ENCODE measurements at regions not wholly inside any gene's neighbourhood (a gene's known extent, or its start where the extent isn't known, plus 50 kb on each side); places are given as distances from the start of the nearest gene placed in this dataset.
"Not testable (repeated sequence)": the region's sequence is repeated elsewhere in the genome, so short reads cannot be mapped to it uniquely, and the experiment has no call there.

DNA sequence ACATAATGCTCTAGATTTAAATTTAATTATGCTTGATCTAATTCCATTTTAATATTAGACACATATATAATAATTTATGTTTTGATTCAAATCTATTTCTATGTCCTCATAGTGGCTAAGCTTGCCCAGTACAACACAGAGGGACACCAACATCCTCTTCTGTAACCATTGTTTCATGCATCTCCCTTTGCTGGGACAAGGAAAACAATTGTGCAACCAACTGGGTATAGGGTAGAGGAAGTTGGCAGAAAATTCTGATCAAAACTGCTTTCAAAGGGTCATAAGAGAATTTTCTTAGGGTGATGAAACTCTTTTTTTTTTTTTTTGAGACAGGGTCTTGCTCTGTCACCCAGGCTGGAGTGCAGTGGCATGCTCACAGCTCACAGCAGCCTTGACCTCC is 121.4 kb upstream of the SGO1 start:
- DNase-seq (ENCODE audit: low read depth) (no peak), FAIRE-seq (no peak)
- H3K27me3 ChIP-seq (ENCODE audit: control insufficient read depth, insufficient read depth, low read length) = no peaks in the 10 kb centered on the region
- H3K36me3 ChIP-seq (ENCODE audit: control insufficient read depth, insufficient read depth, low read length) = no peaks in the 10 kb centered on the region
- H3K4me3 ChIP-seq (ENCODE audit: low read depth, low read length) = no peak overlapping the region
- TF ChIP-seq, protein P1, sequence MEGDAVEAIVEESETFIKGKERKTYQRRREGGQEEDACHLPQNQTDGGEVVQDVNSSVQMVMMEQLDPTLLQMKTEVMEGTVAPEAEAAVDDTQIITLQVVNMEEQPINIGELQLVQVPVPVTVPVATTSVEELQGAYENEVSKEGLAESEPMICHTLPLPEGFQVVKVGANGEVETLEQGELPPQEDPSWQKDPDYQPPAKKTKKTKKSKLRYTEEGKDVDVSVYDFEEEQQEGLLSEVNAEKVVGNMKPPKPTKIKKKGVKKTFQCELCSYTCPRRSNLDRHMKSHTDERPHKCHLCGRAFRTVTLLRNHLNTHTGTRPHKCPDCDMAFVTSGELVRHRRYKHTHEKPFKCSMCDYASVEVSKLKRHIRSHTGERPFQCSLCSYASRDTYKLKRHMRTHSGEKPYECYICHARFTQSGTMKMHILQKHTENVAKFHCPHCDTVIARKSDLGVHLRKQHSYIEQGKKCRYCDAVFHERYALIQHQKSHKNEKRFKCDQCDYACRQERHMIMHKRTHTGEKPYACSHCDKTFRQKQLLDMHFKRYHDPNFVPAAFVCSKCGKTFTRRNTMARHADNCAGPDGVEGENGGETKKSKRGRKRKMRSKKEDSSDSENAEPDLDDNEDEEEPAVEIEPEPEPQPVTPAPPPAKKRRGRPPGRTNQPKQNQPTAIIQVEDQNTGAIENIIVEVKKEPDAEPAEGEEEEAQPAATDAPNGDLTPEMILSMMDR (IDR thresholded peaks at IDR 0.05; ENCODE audit: insufficient read depth, low read length, severe bottlenecking) = no peak

DNA sequence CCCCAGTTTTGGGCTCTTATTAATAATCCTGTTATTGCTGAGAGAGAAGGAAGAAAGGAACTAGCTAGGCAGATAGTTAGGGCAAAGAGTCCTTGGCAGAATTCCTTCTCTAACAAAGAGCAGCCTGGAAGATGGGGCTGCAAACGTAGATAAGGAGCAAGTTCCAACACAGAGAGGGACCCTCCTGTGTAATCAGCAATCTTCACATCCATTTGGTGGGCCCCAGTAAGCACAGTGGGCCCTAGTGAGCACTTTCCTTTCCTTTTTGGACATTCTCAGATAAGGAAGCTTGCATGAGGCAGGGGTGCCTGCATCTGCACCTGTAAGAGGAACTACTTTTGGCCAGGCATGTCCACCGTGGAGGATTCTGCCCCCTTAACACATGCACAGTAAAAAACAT is 119.6 kb upstream of the SGO1 start:
- FAIRE-seq = no peak
- H3K4me3 ChIP-seq (ENCODE audit: low read depth, low read length) = no peak overlapping the region
- no peak for DNase-seq (ENCODE audit: low read depth)
- TF ChIP-seq, protein P1 (IDR thresholded peaks at IDR 0.05; ENCODE audit: insufficient read depth, low read length, severe bottlenecking) = no peak
- H3K27me3 ChIP-seq (ENCODE audit: control insufficient read depth, insufficient read depth, low read length) = no peaks in the 10 kb centered on the region
- H3K36me3 ChIP-seq (ENCODE audit: control insufficient read depth, insufficient read depth, low read length) = no peaks in the 10 kb centered on the region

DNA sequence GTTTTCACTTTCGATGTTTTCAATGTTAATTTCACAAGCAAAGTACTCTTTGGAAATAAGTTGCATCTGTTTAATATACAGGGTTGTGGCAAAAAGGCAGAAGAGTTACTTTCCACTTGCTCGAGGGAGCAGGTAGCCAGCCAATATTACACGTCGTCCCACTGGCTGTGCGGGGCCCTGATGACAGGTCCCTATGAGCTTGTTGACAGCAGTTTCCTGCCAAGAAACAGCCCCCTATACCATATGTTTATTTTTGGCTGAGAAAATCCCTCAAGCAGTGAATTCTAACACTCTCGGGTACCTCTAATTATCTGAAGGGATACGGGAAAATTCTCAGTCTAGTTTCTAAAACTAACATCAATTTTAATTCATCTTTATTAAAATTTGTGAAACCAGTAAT is 116.8 kb upstream of the SGO1 start:
- no peak for DNase-seq (ENCODE audit: low read depth)
- TF ChIP-seq, protein P1 (IDR thresholded peaks at IDR 0.05; ENCODE audit: insufficient read depth, low read length, severe bottlenecking) = no peak
- no peaks in the 10 kb centered on the region for H3K36me3 ChIP-seq (ENCODE audit: control insufficient read depth, insufficient read depth, low read length)

DNA sequence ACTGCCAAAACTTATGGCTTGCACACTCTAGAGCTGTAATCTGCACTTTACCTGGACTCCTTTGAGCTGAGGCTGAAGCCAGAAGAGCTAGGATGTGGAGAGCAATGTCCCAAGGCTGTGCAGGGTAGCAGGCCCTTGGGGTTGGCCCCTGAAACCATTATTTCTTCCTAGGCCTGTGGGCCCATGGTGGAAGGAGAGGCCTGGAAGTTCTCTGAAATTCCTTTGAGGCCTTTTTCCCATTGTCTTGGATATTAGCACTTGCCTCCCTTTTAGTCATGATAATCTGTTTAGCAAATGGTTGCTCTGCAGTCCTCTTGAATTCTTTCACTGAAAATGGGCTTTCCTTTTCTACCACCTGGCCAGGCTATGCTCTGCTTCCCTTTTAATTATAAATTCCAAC is 102.0 kb upstream of the SGO1 start:
- DNase-seq (ENCODE audit: low read depth) (no peak), FAIRE-seq (no peak)
- no peaks in the 10 kb centered on the region for H3K36me3 ChIP-seq (ENCODE audit: control insufficient read depth, insufficient read depth, low read length)
- no peak overlapping the region for H3K4me3 ChIP-seq (ENCODE audit: low read depth, low read length)
- TF ChIP-seq, protein P1 (IDR thresholded peaks at IDR 0.05; ENCODE audit: insufficient read depth, low read length, severe bottlenecking) = no peak
- no peaks in the 10 kb centered on the region for H3K27me3 ChIP-seq (ENCODE audit: control insufficient read depth, insufficient read depth, low read length)

More for the DNA sequence above, 116.8 kb upstream of the SGO1 start:
- FAIRE-seq = no peak
- Histone ChIP-seq H3K4me3 (ENCODE audit: low read depth, low read length) (no peak overlapping the region), H3K27me3 (ENCODE audit: control insufficient read depth, insufficient read depth, low read length) (no peaks in the 10 kb centered on the region)

DNA sequence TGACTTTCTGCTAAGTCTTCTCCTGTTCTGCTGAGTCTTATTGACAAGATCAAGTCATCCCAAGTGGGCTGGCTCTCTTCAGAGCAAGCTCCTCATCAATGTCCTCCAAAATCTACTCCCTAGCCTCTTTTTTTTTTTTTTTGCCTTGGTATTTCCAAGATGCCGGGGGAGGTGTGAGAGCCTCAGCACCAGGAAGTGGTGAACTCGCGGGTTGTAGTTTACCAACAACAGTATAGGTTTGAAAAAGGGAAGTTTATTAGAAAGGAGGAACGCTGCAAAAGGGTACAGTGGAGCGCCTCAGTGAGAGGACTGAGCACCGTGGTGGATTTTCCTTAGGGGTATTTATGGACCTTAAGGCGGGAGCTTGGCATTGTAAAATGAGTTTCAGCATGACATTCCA is 94.3 kb upstream of the SGO1 start:
- FAIRE-seq (no peak), DNase-seq (ENCODE audit: low read depth) (no peak)
- Histone ChIP-seq H3K4me3 (ENCODE audit: low read depth, low read length) (no peak overlapping the region), H3K27me3 (ENCODE audit: control insufficient read depth, insufficient read depth, low read length) (no peaks in the 10 kb centered on the region), H3K36me3 (ENCODE audit: control insufficient read depth, insufficient read depth, low read length) (no peaks in the 10 kb centered on the region)
- TF ChIP-seq, protein P1 (IDR thresholded peaks at IDR 0.05; ENCODE audit: insufficient read depth, low read length, severe bottlenecking) = no peak

DNA sequence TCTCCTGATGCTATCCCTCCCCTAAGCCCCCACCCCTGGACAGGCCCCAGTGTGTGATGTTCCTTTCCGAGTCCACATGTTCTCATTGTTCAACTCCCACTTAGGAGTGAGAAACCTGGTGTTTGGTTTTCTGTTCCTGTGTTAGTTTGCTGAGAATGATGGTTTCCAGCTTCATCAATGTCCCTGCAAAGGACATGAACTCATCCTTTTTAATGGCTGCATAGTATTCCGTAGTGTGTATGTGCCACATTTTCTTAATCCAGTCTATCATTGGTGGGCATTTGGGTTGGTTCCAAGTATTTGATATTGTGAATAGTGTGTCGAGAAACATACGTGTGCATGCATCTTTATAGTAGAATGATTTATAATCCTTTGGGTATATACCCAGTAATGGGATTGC is 80.0 kb upstream of the SGO1 start:
- FAIRE-seq; H3K4me3 ChIP-seq (ENCODE audit: low read depth, low read length); DNase-seq (ENCODE audit: low read depth); H3K27me3 ChIP-seq (ENCODE audit: control insufficient read depth, insufficient read depth, low read length); H3K36me3 ChIP-seq (ENCODE audit: control insufficient read depth, insufficient read depth, low read length): not testable (repeated sequence)

Data from bronchial epithelial cell (primary cell).